ENCODE measurements at regions not wholly inside any gene's neighbourhood (a gene's known extent, or its start where the extent isn't known, plus 50 kb on each side); places are given as distances from the start of the nearest gene placed in this dataset.

- Histone ChIP-seq H3K36me3 (ENCODE audit: low read depth) (no peaks in the 10 kb centered on the region), H3K4me2 (ENCODE audit: unreplicated experiment) (no peak overlapping the region), H2AFZ (no peak overlapping the region), H3K9ac (no peak overlapping the region), H3K27ac (no peak overlapping the region), H3K9me2 (ENCODE audit: insufficient read depth) (no peaks in the 10 kb centered on the region), H3K4me3 (no peak overlapping the region), H3K79me2 (ENCODE audit: insufficient read depth) (no peaks in the 10 kb centered on the region), H3K9me3 (ENCODE audit: low read depth) (no peaks in the 10 kb centered on the region), H4K20me1 (ENCODE audit: insufficient read depth) (no peaks in the 10 kb centered on the region), H3K4me1 (ENCODE audit: insufficient read depth) (no peaks in the 10 kb centered on the region), H3K27me3 (replicated peaks; ENCODE audit: insufficient read depth) (no peaks in the 10 kb centered on the region), H3F3A (ENCODE audit: insufficient read depth) (no peaks in the 10 kb centered on the region)
- 18 to 32% methylated on average over 2 of the region's 2 CpGs for WGBS, 2 experiments (ENCODE audit: low coverage in 1 of 2, low lambda C conversion rate in 2 of 2, missing lambda C conversion rate in 2 of 2)
- TF ChIP-seq EZH2 (IDR thresholded peaks at IDR 0.05; ENCODE audit: insufficient read depth, poor library complexity, severe bottlenecking) (no peak), EZH2phosphoT487 (IDR thresholded peaks at IDR 0.05; ENCODE audit: insufficient read depth, low read depth) (no peak)
- DNase-seq = no peak
- in situ Hi-C loops (cut with MboI) = no loop called here
Observed at GRCh38 chr14:83441801-83442200, 1908.1 kb upstream of the SEL1L start.

GRCh38 chr14:83455561-83455960, 1921.9 kb upstream of the SEL1L start:
- H3K79me2 ChIP-seq (ENCODE audit: insufficient read depth) = no peaks in the 10 kb centered on the region
- no peaks in the 10 kb centered on the region for H4K20me1 ChIP-seq (ENCODE audit: insufficient read depth)
- H3K27me3 ChIP-seq (replicated peaks; ENCODE audit: insufficient read depth) = no peaks in the 10 kb centered on the region
- no peak overlapping the region for H3K4me3 ChIP-seq
- no peaks in the 10 kb centered on the region for H3F3A ChIP-seq (ENCODE audit: insufficient read depth)
- no peaks in the 10 kb centered on the region for H3K4me1 ChIP-seq (ENCODE audit: insufficient read depth)
- in situ Hi-C loops (cut with MboI) = no loop called here
- no peak overlapping the region for H3K4me2 ChIP-seq (ENCODE audit: unreplicated experiment)
- H3K36me3 ChIP-seq (ENCODE audit: low read depth) = no peaks in the 10 kb centered on the region
- no peak overlapping the region for H3K9ac ChIP-seq
- WGBS, 2 experiments (ENCODE audit: low coverage in 1 of 2, low lambda C conversion rate in 2 of 2, missing lambda C conversion rate in 2 of 2) = 56 to 58% methylated on average over 3 of the region's 3 CpGs
- H3K27ac ChIP-seq = no peak overlapping the region
- no peak for DNase-seq
- no peaks in the 10 kb centered on the region for H3K9me3 ChIP-seq (ENCODE audit: low read depth)
- TF ChIP-seq EZH2 (IDR thresholded peaks at IDR 0.05; ENCODE audit: insufficient read depth, poor library complexity, severe bottlenecking) = no peak
- TF ChIP-seq EZH2phosphoT487 (IDR thresholded peaks at IDR 0.05; ENCODE audit: insufficient read depth, low read depth) = no peak
- no peak overlapping the region for H2AFZ ChIP-seq
- no peaks in the 10 kb centered on the region for H3K9me2 ChIP-seq (ENCODE audit: insufficient read depth)

- H3K4me3 ChIP-seq = no peak overlapping the region
- H3K36me3 ChIP-seq (ENCODE audit: low read depth) = no peaks in the 10 kb centered on the region
- in situ Hi-C loops (cut with MboI) = no loop called here
- H2AFZ ChIP-seq = no peak overlapping the region
- H3K79me2 ChIP-seq (ENCODE audit: insufficient read depth) = no peaks in the 10 kb centered on the region
- no peaks in the 10 kb centered on the region for H3K4me1 ChIP-seq (ENCODE audit: insufficient read depth)
- H3K9me2 ChIP-seq (ENCODE audit: insufficient read depth) = no peaks in the 10 kb centered on the region
- H3K9me3 ChIP-seq (ENCODE audit: low read depth) = no peaks in the 10 kb centered on the region
- TF ChIP-seq EZH2 (IDR thresholded peaks at IDR 0.05; ENCODE audit: insufficient read depth, poor library complexity, severe bottlenecking) (no peak), EZH2phosphoT487 (IDR thresholded peaks at IDR 0.05; ENCODE audit: insufficient read depth, low read depth) (no peak)
- no peaks in the 10 kb centered on the region for H3K27me3 ChIP-seq (replicated peaks; ENCODE audit: insufficient read depth)
- WGBS, 2 experiments (ENCODE audit: low coverage in 1 of 2, low lambda C conversion rate in 2 of 2, missing lambda C conversion rate in 2 of 2) = 63 to 66% methylated on average over 4 of the region's 4 CpGs
- no peak overlapping the region for H3K4me2 ChIP-seq (ENCODE audit: unreplicated experiment)
- no peak for DNase-seq
- H3F3A ChIP-seq (ENCODE audit: insufficient read depth) = no peaks in the 10 kb centered on the region
- H4K20me1 ChIP-seq (ENCODE audit: insufficient read depth) = no peaks in the 10 kb centered on the region
- no peak overlapping the region for H3K9ac ChIP-seq
- H3K27ac ChIP-seq = no peak overlapping the region
Observed at GRCh38 chr14:83461521-83461920, 1927.9 kb upstream of the SEL1L start.

GRCh38 chr14:83462759-83463158, 1929.1 kb upstream of the SEL1L start:
- Histone ChIP-seq H2AFZ (no peak overlapping the region), H3K36me3 (ENCODE audit: low read depth) (no peaks in the 10 kb centered on the region), H3K27ac (no peak overlapping the region), H3K79me2 (ENCODE audit: insufficient read depth) (no peaks in the 10 kb centered on the region), H3K27me3 (replicated peaks; ENCODE audit: insufficient read depth) (no peaks in the 10 kb centered on the region), H3K4me2 (ENCODE audit: unreplicated experiment) (no peak overlapping the region), H3K9me3 (ENCODE audit: low read depth) (no peaks in the 10 kb centered on the region), H3K4me3 (no peak overlapping the region), H3K4me1 (ENCODE audit: insufficient read depth) (no peaks in the 10 kb centered on the region), H4K20me1 (ENCODE audit: insufficient read depth) (no peaks in the 10 kb centered on the region), H3K9me2 (ENCODE audit: insufficient read depth) (no peaks in the 10 kb centered on the region), H3K9ac (no peak overlapping the region), H3F3A (ENCODE audit: insufficient read depth) (no peaks in the 10 kb centered on the region)
- in situ Hi-C loops (cut with MboI) = no loop called here
- WGBS, 2 experiments (ENCODE audit: low coverage in 1 of 2, low lambda C conversion rate in 2 of 2, missing lambda C conversion rate in 2 of 2) = 72 to 77% methylated on average over 3 of the region's 3 CpGs
- DNase-seq = no peak
- TF ChIP-seq EZH2phosphoT487 (IDR thresholded peaks at IDR 0.05; ENCODE audit: insufficient read depth, low read depth) (no peak), EZH2 (IDR thresholded peaks at IDR 0.05; ENCODE audit: insufficient read depth, poor library complexity, severe bottlenecking) (no peak)

GRCh38 chr14:83463500-83464098, 1929.9 kb upstream of the SEL1L start:
- DNase-seq = peak; percentile 67
- Histone ChIP-seq H2AFZ (no peak overlapping the region), H3K27me3 (replicated peaks; ENCODE audit: insufficient read depth) (no peaks in the 10 kb centered on the region), H3F3A (ENCODE audit: insufficient read depth) (no peaks in the 10 kb centered on the region), H3K27ac (no peak overlapping the region), H3K79me2 (ENCODE audit: insufficient read depth) (no peaks in the 10 kb centered on the region), H4K20me1 (ENCODE audit: insufficient read depth) (no peaks in the 10 kb centered on the region), H3K9ac (no peak overlapping the region), H3K4me2 (ENCODE audit: unreplicated experiment) (no peak overlapping the region), H3K4me1 (ENCODE audit: insufficient read depth) (no peaks in the 10 kb centered on the region), H3K9me3 (ENCODE audit: low read depth) (no peaks in the 10 kb centered on the region), H3K9me2 (ENCODE audit: insufficient read depth) (no peaks in the 10 kb centered on the region), H3K36me3 (ENCODE audit: low read depth) (no peaks in the 10 kb centered on the region), H3K4me3 (no peak overlapping the region)
- 20 to 24% methylated on average over 4 of the region's 4 CpGs for WGBS, 2 experiments (ENCODE audit: low coverage in 1 of 2, low lambda C conversion rate in 2 of 2, missing lambda C conversion rate in 2 of 2)
- in situ Hi-C loops (cut with MboI) = no loop called here
- TF ChIP-seq EZH2 (IDR thresholded peaks at IDR 0.05; ENCODE audit: insufficient read depth, poor library complexity, severe bottlenecking) (no peak), EZH2phosphoT487 (IDR thresholded peaks at IDR 0.05; ENCODE audit: insufficient read depth, low read depth) (no peak)
